IPS DF 4.7 (cell line): ENCODE measurements at regions not wholly inside any gene's neighbourhood (a gene's known extent, or its start where the extent isn't known, plus 50 kb on each side); places are given as distances from the start of the nearest gene placed in this dataset.
A peak's percentile ranks its signal among the peaks of the same experiment; 100 is the strongest.

Source experiments
- DNase-seq: peaks from one replicate; pipeline ENCODE4 v3.0.0-alpha.2; 2013; ENCODE audit warnings: low spot score; ENCODE audit errors: extremely low read depth

DNA sequence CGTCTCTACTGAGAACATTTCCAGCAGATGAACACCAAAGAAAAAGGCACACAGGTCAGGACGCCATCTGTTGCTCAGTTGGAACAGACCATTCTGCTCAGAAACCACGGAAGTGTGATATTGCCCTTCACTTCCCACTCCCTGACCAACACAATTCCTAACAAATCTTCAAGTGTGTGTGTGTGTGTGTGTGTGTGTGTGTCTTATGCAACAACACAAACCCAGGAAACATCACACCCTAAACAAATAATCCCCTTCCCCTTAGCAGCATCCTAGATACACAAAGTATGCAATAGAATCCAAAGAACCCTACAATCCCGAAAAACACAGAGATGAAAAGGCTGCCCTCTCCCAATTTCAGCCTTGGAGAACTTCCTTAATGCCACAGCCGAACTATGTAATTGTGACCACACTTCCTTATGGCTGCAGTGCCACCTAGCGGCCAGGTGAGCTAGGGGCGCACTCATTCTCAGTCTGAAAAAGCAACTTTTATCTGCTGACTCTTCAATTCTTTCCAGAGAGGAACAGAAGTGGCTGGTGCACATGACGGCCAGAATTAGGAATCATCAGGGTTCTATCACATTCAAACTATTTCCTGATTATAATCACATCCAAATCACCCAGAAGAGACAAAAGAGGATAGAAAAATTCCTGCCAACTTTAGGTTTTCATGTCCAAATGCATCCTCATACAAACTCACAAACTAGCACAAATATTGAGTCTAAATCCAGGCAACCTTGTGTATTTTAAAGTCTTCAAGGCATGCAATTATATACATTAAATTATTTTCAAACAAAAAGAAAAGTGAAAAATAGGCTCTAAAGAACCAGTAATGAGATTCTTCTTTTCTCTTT, 164.9 kb downstream of the DHX15 start:
- DNase-seq = peak; percentile 46

GRCh38 chr4:24417206-24417605, 167.1 kb downstream of the DHX15 start:
- DNase-seq = no peak

GRCh38 chr4:24416293-24416692, 168.1 kb downstream of the DHX15 start:
- DNase-seq = no peak

DNA sequence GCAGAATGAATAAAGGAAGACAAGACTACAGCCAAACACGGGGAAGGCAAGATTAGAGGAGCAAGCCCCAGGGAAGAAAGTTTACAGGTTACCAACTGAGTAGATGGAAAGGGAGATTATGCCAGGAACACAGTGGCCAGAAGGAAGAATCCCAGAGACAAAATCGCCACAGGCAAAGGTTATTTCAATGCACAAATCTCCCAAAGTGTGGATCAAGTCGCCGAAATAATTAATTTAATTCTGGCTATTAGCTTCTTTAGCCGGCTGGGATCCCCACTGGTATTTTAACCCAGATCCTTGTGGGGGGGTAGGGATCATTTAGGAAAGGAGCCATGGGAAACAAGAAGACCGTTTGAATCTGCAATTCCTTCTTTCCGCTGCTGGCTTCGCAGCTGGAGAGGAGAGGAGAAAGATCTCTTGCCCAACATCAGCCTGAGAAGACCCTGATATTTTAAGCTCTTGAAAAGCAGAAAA, 171.0 kb downstream of the DHX15 start:
- DNase-seq = no peak

DNA sequence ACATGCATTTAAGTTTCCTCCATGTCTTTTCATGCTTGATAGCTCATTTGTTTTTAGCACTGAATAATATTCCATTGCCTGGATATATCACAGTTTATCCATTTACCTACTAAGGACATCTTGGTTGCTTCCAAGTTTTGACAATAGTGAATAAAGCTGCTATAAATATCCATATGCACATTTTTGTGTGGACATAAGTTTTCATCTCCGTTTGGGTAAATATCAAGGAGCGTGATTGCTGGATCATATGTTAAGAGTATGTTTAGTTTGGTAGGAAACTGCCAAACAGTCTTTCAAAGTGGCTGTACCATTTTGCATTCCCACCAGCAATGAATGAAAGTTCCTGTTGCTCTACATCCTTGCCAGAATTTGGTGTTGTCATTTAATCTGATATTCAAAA, 172.5 kb downstream of the DHX15 start:
- no peak for DNase-seq

GRCh38 chr4:24411299-24411698, 173.1 kb downstream of the DHX15 start:
- DNase-seq = no peak

GRCh38 chr4:24408640-24409039, 175.7 kb downstream of the DHX15 start:
- DNase-seq = no peak

GRCh38 chr4:24405926-24406325, 178.4 kb downstream of the DHX15 start:
- no peak for DNase-seq

DNA sequence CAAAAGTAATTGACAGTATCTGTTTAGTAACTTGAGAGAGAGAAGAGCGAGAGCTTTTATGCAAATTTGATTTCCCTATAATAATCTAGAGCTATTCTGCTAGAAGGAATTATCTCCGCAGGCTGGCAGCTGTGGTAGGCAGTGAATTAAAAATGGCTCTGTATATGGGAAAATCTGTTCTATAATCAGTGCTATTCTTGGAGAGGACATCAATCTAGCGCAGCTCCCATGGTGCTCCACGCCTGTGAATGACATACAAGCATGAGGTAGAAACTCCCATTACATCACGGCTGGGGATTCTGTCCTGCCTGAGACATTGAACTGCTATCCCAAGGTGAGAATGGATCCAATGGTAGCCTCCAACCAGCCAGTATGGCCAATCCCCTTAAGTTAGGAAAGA, 179.0 kb downstream of the DHX15 start:
- no peak for DNase-seq

DNA sequence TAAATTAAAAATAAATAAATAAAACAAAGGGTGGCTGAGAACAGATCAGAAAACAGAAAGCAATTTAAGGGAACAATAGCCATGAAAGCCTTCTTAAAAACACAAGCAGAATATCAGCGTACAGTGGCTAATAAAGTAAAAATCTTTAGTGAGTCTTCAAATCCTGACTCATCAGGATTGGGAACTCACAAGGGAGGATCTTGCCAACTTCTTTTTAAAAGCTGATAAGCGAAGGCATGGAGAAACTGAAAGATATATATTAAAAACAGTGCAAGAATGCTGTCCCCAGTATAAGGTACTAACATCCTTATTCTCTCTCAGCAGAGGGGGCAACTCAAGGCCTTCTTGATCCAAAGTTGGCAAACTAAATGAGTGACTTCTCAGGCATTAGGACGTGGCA, 180.1 kb downstream of the DHX15 start:
- no peak for DNase-seq

DNA sequence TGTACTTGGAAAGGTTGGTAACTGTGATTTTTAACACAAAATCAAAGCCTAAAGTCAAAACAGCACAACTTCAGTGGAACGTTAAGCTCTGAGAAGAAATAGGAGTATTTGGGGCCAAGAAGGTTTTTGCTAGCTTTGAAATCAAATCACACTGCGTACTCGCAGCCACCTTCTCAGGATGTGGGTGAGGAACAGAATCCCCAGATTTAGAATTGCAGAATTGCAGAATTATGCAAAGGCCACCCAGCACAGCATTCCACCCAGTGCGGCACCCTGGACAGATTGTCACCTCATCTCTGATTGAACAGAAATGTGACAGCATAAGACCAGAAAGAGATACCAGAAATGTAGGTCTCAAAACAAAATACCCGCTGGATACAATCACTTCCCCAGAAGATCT, 181.1 kb downstream of the DHX15 start:
- DNase-seq = no peak

DNA sequence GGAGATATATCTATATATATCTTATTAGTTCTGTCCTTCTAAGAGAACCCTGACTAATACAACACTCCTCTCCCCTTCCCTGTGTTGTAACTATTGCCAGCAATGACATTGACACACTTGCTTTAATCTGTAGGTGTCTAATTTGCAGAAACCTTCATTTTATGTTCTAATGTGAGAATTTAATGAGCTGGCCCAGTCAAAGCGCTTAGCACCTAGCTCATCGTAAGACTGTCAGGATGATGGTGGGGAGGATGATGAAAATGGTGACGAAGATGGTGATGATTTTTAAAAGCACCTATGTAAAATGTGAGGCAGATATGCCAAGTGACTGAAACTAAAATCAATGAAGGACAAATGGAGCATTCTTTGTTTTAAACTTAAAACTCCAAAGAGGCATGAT, 183.8 kb downstream of the DHX15 start:
- DNase-seq = no peak

DNA sequence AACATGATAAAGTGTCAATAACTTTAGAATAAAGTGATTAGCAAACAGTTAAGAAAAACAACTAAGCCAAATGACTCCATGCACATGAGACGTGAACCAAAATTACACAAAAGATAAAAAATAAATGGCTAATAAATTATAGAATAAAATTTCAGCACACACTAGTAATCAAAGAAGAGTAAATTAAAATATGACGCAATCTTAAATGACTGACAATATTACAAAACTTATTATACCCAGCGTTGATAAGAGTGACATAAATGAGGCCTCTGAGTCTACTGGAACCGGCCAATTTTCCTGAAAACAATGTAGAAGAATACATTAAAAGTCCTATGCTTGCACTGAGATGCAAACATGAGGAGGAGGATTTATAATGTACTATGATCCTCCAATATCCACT, 187.4 kb downstream of the DHX15 start:
- DNase-seq = no peak

DNA sequence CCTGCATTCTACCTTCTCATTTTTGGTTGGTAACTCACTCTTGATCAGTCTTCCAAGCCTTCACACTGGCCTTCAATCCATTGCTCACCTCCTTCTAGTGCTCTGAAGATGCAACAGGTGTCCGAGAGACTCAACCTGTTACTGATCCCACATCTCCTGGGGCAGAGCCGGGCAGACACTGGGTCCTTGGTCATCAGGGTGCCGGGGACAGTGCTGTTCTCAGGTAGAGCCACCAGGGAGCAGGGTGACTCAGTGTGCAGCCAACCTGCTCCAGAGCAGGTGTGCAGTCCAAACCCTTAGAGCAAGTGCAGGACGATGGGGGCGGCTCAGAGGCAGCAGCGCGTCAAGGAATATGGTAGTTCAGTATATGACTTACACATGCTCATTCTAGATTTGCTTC, 188.4 kb downstream of the DHX15 start:
- no peak for DNase-seq

- no peak for DNase-seq
These were observed 190.3 kb downstream of the DHX15 start for GRCh38 chr4:24394041-24394440.

- no peak for DNase-seq
These were observed 191.7 kb downstream of the DHX15 start for GRCh38 chr4:24392613-24393012.

- DNase-seq = no peak
These were observed 202.0 kb downstream of the DHX15 start for GRCh38 chr4:24382381-24382780.

DNA sequence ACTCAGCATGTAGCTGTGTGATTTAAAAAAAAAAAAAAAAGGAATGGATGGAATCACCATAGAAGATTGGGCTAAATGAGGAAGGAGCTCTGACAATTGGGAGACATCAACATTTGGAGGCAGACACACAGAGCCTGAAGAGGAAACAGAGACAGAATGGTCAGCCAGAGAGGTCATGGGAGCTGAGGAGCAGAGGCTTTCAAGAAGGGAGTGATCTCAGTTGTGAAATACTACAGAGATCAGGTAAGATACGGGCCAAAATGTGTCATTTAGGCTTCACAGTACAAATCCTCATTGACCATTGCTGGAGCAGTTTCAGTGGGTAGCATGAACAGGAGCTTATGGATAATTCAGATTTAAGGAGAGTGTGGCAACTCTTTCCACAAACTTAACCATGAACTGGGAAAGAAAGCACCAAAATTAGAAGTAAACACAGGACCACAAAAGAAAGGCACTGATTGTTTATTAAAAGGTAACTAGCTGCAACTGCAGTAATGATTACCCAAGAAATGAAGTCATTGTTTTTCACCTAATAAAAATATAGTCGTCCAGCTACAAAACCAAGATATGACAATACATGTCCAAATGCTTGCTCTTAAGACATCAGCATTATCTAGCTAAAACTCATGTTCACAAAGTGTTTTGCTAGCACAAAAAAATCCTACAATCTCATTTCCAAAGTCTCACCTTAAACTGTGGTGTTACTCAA, 203.2 kb downstream of the DHX15 start:
- DNase-seq = no peak

- DNase-seq = no peak
These were observed 210.7 kb downstream of the DHX15 start for GRCh38 chr4:24373704-24374103.

GRCh38 chr4:24372881-24373280, 211.5 kb downstream of the DHX15 start:
- no peak for DNase-seq

DNA sequence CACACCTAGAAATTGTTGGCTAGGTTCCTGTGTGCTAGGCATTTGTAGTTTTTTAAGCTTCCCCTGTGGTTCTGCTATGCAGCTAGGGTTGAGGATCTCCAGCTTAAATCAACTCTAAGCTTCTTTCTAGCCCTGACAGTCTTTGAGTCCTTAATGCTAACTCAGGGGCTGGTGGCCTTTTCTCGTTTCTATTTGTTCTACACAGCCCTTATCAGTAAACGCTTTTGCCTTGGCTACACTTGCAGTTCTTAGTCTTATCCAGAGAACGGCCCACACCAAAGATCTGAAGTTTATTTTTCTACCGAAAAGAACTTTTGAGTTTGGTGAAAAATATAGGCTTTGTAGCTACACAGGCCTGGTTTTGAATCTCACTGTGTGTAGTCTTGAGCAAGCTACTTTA, 212.0 kb downstream of the DHX15 start:
- no peak for DNase-seq

GRCh38 chr4:24370421-24370820, 213.9 kb downstream of the DHX15 start:
- no peak for DNase-seq

GRCh38 chr4:24369507-24370029, 214.8 kb downstream of the DHX15 start:
- DNase-seq = no peak
